GM23338 (cell line): ENCODE measurements at regions not wholly inside any gene's neighbourhood (a gene's known extent, or its start where the extent isn't known, plus 50 kb on each side); places are given as distances from the start of the nearest gene placed in this dataset.
"Not testable (repeated sequence)": the region's sequence is repeated elsewhere in the genome, so short reads cannot be mapped to it uniquely, and the experiment has no call there.

Experiments
- ATAC-seq: fragments of 200-7000 bp; cut with Tn5 transposase; 3 replicates; pipeline ENCODE4 v1.9.1; 2020
- DNase-seq: peaks from one replicate; pipeline ENCODE4 v3.0.0-alpha.2; 2015; ENCODE audit warnings: low spot score
- H2AFZ ChIP-seq: fragments of 200-600 bp; sonication (generic); 2 replicates; pipeline ENCODE4 v1.8.0; 2016; ENCODE audit warnings: antibody characterized with exemption, mild to moderate bottlenecking, moderate library complexity
- H3F3A ChIP-seq: fragments of 200-600 bp; sonication (generic); replicated peaks from 2 replicates; pipeline ENCODE4 v1.8.0; 2017; ENCODE audit warnings: antibody characterized with exemption, mixed run types, low read depth
- H3K27ac ChIP-seq: fragments of 200-600 bp; sonication (generic); 2 replicates; pipeline ENCODE4 v1.6.1; 2016; ENCODE audit warnings: low read depth
- H3K27me3 ChIP-seq: fragments of 200-600 bp; sonication (generic); 2 replicates; pipeline ENCODE4 v1.8.0; 2016; ENCODE audit warnings: mild to moderate bottlenecking, mixed run types, moderate library complexity; ENCODE audit not compliant: insufficient read depth
- H3K36me3 ChIP-seq: fragments of 200-600 bp; sonication (generic); 2 replicates; pipeline ENCODE4 v1.8.0; 2016; ENCODE audit warnings: mild to moderate bottlenecking; ENCODE audit not compliant: insufficient read depth
- H3K4me1 ChIP-seq: fragments of 200-600 bp; sonication (generic); 2 replicates; pipeline ENCODE4 v1.8.0; 2016; ENCODE audit warnings: mild to moderate bottlenecking, moderate library complexity; ENCODE audit not compliant: insufficient read depth
- H3K4me2 ChIP-seq: fragments of 200-600 bp; sonication (generic); 2 replicates; pipeline ENCODE4 v1.7.1; 2017; ENCODE audit warnings: mixed run types
- H3K4me3 ChIP-seq: fragments of 200-600 bp; sonication (generic); 2 replicates; pipeline ENCODE4 v1.6.1; 2016; ENCODE audit warnings: mixed run types
- H3K79me2 ChIP-seq: fragments of 200-600 bp; sonication (generic); replicated peaks from 2 replicates; pipeline ENCODE4 v1.8.0; 2017; ENCODE audit warnings: mild to moderate bottlenecking; ENCODE audit not compliant: insufficient read depth
- H3K9me2 ChIP-seq: fragments of 200-600 bp; sonication (generic); 2 replicates; pipeline ENCODE4 v1.8.0; 2017; ENCODE audit not compliant: insufficient read depth
- H4K20me1 ChIP-seq: fragments of 200-600 bp; sonication (generic); replicated peaks from 2 replicates; pipeline ENCODE4 v1.8.0; 2017; ENCODE audit warnings: mild to moderate bottlenecking; ENCODE audit not compliant: insufficient read depth
- H3K27ac Mint-ChIP-seq: 2 replicates; pipeline ENCODE4 v1.8.0; 2020; ENCODE audit warnings: inconsistent platforms, mild to moderate bottlenecking, moderate library complexity, mixed read lengths
- H3K27me3 Mint-ChIP-seq: 3 replicates; pipeline ENCODE4 v1.8.0; 2022; ENCODE audit warnings: low read depth, mild to moderate bottlenecking, moderate library complexity, mixed read lengths, inconsistent platforms; ENCODE audit not compliant: insufficient read depth, poor library complexity
- H3K36me3 Mint-ChIP-seq: 3 replicates; pipeline ENCODE4 v1.8.0; 2021; ENCODE audit warnings: low read depth, mild to moderate bottlenecking, inconsistent platforms, moderate library complexity, mixed read lengths
- H3K4me1 Mint-ChIP-seq: 3 replicates; pipeline ENCODE4 v1.8.0; 2020; ENCODE audit warnings: mild to moderate bottlenecking, inconsistent platforms, mixed read lengths
- H3K4me3 Mint-ChIP-seq: 3 replicates; pipeline ENCODE4 v1.8.0; 2021; ENCODE audit warnings: moderate library complexity, mild to moderate bottlenecking, inconsistent platforms, mixed read lengths
- H3K9me3 Mint-ChIP-seq: 3 replicates; pipeline ENCODE4 v1.8.0; 2020; ENCODE audit warnings: moderate library complexity, mild to moderate bottlenecking, inconsistent platforms, mixed read lengths

DNA sequence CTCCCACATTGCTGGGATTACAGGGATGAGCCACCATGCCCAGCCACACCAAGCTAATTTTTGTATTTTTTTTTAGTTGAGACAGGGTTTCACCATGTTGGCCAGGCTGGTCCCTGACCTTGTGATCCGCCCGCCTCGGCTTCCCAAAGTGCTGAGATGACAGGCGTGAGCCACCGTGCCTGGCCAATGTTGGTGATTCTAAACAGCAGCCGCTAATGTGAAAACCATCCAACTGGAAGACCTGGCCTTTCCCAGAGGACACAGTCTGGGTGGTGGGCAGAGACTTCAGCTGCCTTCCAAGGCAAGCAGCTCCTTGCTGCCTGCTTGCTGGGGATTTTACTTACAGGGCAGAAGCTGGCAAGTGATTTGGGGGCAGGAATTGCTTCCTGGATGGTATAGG, 207.1 kb downstream of the GOLGA6L6 start:
- not testable (repeated sequence) for H3K4me3 Mint-ChIP-seq, H3K27me3 ChIP-seq, H3K27ac Mint-ChIP-seq, H3K36me3 ChIP-seq, DNase-seq, H3K27me3 Mint-ChIP-seq, H3K4me2 ChIP-seq, H3K27ac ChIP-seq, H3F3A ChIP-seq, H2AFZ ChIP-seq, H3K4me1 ChIP-seq, H3K4me1 Mint-ChIP-seq, H3K4me3 ChIP-seq, H3K9me2 ChIP-seq, H3K79me2 ChIP-seq, ATAC-seq, H4K20me1 ChIP-seq
- Mint-ChIP-seq H3K36me3 (peaks cover 17% of the 10 kb centered on the region), H3K9me3 (peaks cover 50% of the 10 kb centered on the region)

DNA sequence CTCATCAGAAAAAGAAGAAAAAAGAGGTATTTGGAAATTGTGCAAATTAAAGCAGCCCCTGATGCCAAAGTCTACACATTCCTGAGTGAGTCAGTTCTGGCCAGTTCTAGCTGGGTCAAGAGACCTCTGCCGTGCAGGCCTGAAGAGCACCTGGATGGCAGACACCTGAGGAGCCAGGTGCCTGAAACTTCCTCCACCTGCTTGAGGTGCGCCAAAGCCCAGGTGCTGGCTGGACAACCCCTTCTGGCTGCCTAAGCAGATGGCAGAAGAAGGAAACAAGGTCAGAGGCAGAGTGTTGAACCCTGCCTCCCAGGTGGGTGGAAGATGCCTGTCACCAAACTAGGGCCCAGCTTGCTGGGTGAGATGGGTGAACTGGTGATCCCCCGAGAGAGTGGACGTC, 215.8 kb downstream of the GOLGA6L6 start:
- H3K9me3 Mint-ChIP-seq: peaks cover 46% of the 10 kb centered on the region
- H3K36me3 ChIP-seq, H4K20me1 ChIP-seq, H3K27me3 Mint-ChIP-seq, H3K79me2 ChIP-seq, H3K27me3 ChIP-seq, ATAC-seq, H3K4me1 ChIP-seq, H3K4me2 ChIP-seq, DNase-seq, H3K27ac ChIP-seq, H3K9me2 ChIP-seq, H2AFZ ChIP-seq, H3K27ac Mint-ChIP-seq, H3F3A ChIP-seq, H3K36me3 Mint-ChIP-seq, H3K4me3 ChIP-seq, H3K4me3 Mint-ChIP-seq, H3K4me1 Mint-ChIP-seq: not testable (repeated sequence)

DNA sequence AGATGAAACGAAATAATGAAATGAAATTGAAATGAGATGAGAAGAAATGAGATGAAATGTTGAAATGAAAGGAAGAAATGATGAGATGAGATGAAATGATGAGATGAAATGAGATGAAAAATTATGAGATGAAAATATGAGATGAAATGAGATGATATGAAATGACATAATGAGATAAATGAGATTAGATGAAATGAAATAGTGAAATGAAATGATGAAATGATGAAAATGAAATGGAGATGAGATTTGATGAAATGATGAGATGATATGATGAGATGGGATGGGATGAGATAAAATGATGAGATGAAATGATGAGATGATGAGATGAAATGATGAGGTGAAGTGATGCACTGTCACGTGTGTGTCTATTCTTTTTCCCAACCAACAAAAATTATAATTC, 224.5 kb downstream of the GOLGA6L6 start:
- not testable (repeated sequence) for H3K4me3 Mint-ChIP-seq, H3F3A ChIP-seq, H3K27ac ChIP-seq, H3K27me3 Mint-ChIP-seq, H3K79me2 ChIP-seq, H3K4me2 ChIP-seq, H3K36me3 ChIP-seq, H3K4me1 ChIP-seq, H3K9me2 ChIP-seq, H3K4me1 Mint-ChIP-seq, H2AFZ ChIP-seq, H4K20me1 ChIP-seq, DNase-seq, H3K4me3 ChIP-seq, H3K27ac Mint-ChIP-seq, ATAC-seq, H3K27me3 ChIP-seq, H3K36me3 Mint-ChIP-seq
- peaks cover 50% of the 10 kb centered on the region for H3K9me3 Mint-ChIP-seq

DNA sequence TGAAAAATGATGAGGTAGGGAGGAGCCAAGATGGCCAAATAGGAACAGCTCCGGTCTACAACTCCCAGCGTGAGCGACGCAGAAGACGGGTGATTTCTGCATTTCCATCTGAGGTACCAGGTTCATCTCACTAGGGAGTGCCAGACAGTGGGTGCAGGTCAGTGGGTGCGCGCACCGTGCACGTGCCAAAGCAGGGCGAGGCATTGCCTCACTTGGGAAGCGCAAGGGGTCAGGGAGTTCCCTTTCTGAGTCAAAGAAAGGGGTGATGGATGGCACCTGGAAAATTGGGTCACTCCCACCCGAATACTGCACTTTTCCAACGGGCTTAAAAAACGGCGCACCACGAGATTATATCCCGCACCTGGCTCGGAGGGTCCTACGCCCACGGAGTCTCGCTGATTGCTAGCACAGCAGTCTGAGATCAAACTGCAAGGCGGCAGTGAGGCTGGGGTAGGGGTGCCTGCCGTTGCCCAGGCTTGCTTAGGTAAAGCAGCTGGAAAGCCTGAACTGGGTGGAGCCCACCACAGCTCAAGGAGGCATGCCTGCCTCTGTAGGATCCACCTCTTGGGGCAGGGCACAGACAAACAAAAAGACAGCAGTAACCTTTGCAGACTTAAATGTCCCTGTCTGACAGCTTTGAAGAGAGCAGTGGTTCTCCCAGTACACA, 230.5 kb downstream of the GOLGA6L6 start:
- not testable (repeated sequence) for H3K79me2 ChIP-seq, H3K36me3 Mint-ChIP-seq, H3K27ac ChIP-seq, H3K27ac Mint-ChIP-seq, H3K4me1 Mint-ChIP-seq, H3K27me3 Mint-ChIP-seq, H3F3A ChIP-seq, H3K27me3 ChIP-seq, H3K4me1 ChIP-seq, ATAC-seq, DNase-seq, H3K4me3 ChIP-seq, H3K4me3 Mint-ChIP-seq, H4K20me1 ChIP-seq, H2AFZ ChIP-seq, H3K9me2 ChIP-seq, H3K4me2 ChIP-seq
- peaks cover 16% of the 10 kb centered on the region for H3K36me3 ChIP-seq
- peaks cover 29% of the 10 kb centered on the region for H3K9me3 Mint-ChIP-seq
